Osteoblast (primary cell): ENCODE measurements at regions not wholly inside any gene's neighbourhood (a gene's known extent, or its start where the extent isn't known, plus 50 kb on each side); places are given as distances from the start of the nearest gene placed in this dataset.

ENCODE experiments used
- DNase-seq: peaks from one replicate; pipeline ENCODE4 v3.0.0; 2011; ENCODE audit warnings: low spot score, mixed read lengths; ENCODE audit not compliant: insufficient read length; ENCODE audit errors: missing footprints
- H2AFZ ChIP-seq: 2 replicates; pipeline ENCODE4 v1.6.0; 2011; ENCODE audit warnings: mild to moderate bottlenecking, low read length
- H3K27ac ChIP-seq: 2 replicates; pipeline ENCODE4 v1.5.1; 2011; ENCODE audit warnings: mild to moderate bottlenecking, low read depth, low read length, moderate library complexity
- H3K27me3 ChIP-seq: 2 replicates; pipeline ENCODE4 v1.6.0; 2012; ENCODE audit warnings: mild to moderate bottlenecking, control low read depth, inconsistent platforms, low read length, moderate library complexity; ENCODE audit not compliant: insufficient read depth
- H3K36me3 ChIP-seq: 2 replicates; pipeline ENCODE4 v1.5.1; 2011; ENCODE audit warnings: mild to moderate bottlenecking, low read length, control low read depth, moderate library complexity; ENCODE audit not compliant: insufficient read depth
- H3K4me1 ChIP-seq: 2 replicates; pipeline ENCODE4 v1.5.1; 2011; ENCODE audit warnings: mild to moderate bottlenecking, low read length, control low read depth, moderate library complexity; ENCODE audit not compliant: insufficient read depth
- H3K4me2 ChIP-seq: 2 replicates; pipeline ENCODE4 v1.6.0; 2011; ENCODE audit warnings: mild to moderate bottlenecking, low read length; ENCODE audit not compliant: insufficient read depth
- H3K4me3 ChIP-seq: fragments of 200-600 bp; sonication (generic); 3 replicates; pipeline ENCODE4 v1.5.1; 2012; ENCODE audit warnings: mild to moderate bottlenecking, low read length, inconsistent platforms; ENCODE audit not compliant: insufficient read depth
- H3K79me2 ChIP-seq: 2 replicates; pipeline ENCODE4 v1.6.0; 2012; ENCODE audit warnings: mild to moderate bottlenecking, low read length, control low read depth, inconsistent platforms; ENCODE audit not compliant: insufficient read depth
- H3K9me3 ChIP-seq: 2 replicates; pipeline ENCODE4 v1.5.1; 2011; ENCODE audit warnings: low read depth, low read length, control low read depth
- H4K20me1 ChIP-seq: 2 replicates; pipeline ENCODE4 v1.6.0; 2012; ENCODE audit warnings: mild to moderate bottlenecking, low read length, control low read depth; ENCODE audit not compliant: insufficient read depth
- TF ChIP-seq, protein P1 (sequence below): IDR thresholded peaks from 2 replicates; pipeline ENCODE4 v1.5.1; 2011; ENCODE audit warnings: mild to moderate bottlenecking, low read depth, low read length, moderate library complexity; ENCODE audit errors: extremely low read depth

- Histone ChIP-seq H3K4me1 (no peaks in the 10 kb centered on the region), H3K27me3 (no peaks in the 10 kb centered on the region), H2AFZ (no peak overlapping the region), H3K4me2 (no peak overlapping the region), H4K20me1 (no peaks in the 10 kb centered on the region), H3K79me2 (no peaks in the 10 kb centered on the region), H3K9me3 (peaks cover 2% of the 10 kb centered on the region), H3K4me3 (no peak overlapping the region), H3K36me3 (no peaks in the 10 kb centered on the region), H3K27ac (no peak overlapping the region)
- no peak for DNase-seq
- TF ChIP-seq, protein P1, sequence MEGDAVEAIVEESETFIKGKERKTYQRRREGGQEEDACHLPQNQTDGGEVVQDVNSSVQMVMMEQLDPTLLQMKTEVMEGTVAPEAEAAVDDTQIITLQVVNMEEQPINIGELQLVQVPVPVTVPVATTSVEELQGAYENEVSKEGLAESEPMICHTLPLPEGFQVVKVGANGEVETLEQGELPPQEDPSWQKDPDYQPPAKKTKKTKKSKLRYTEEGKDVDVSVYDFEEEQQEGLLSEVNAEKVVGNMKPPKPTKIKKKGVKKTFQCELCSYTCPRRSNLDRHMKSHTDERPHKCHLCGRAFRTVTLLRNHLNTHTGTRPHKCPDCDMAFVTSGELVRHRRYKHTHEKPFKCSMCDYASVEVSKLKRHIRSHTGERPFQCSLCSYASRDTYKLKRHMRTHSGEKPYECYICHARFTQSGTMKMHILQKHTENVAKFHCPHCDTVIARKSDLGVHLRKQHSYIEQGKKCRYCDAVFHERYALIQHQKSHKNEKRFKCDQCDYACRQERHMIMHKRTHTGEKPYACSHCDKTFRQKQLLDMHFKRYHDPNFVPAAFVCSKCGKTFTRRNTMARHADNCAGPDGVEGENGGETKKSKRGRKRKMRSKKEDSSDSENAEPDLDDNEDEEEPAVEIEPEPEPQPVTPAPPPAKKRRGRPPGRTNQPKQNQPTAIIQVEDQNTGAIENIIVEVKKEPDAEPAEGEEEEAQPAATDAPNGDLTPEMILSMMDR, result no peak
These were observed 442.2 kb downstream of the RNF144B start for GRCh38 chr6:18829272-18829870.

- Histone ChIP-seq H4K20me1 (no peaks in the 10 kb centered on the region), H3K79me2 (no peaks in the 10 kb centered on the region), H3K9me3 (no peaks in the 10 kb centered on the region), H3K4me3 (no peak overlapping the region), H3K27me3 (no peaks in the 10 kb centered on the region), H2AFZ (no peak overlapping the region), H3K4me2 (no peak overlapping the region), H3K4me1 (no peaks in the 10 kb centered on the region), H3K36me3 (no peaks in the 10 kb centered on the region), H3K27ac (no peak overlapping the region)
- TF ChIP-seq, protein P1, result no peak
- DNase-seq, result no peak
These were observed 448.8 kb downstream of the RNF144B start for GRCh38 chr6:18835976-18836375.

DNA sequence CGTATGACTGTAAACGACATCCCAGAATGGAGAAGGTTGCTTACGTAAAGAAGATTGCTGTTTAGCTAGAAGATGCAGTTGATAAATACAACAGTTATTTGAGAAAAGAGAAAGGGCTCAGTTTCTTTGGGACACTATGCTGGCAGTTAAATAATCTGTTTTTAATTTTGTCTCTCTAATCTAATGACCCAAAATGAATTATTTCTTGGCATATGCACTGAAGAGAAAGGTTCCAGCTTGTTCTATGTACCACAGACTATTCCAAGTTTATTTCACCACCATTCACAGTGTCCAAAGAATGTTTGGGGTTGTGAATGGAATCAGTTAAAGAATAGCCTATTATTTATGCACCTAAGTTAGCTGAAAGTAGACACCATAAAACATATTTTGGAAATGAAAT lies 449.9 kb downstream of the RNF144B start:
- no peaks in the 10 kb centered on the region for H3K79me2 ChIP-seq
- no peaks in the 10 kb centered on the region for H3K36me3 ChIP-seq
- TF ChIP-seq, protein P1, result no peak
- H3K27me3 ChIP-seq, result no peaks in the 10 kb centered on the region
- H3K4me2 ChIP-seq, result no peak overlapping the region
- H3K4me3 ChIP-seq, result no peak overlapping the region
- no peaks in the 10 kb centered on the region for H3K4me1 ChIP-seq
- no peak overlapping the region for H2AFZ ChIP-seq
- DNase-seq, result no peak
- H3K27ac ChIP-seq, result no peak overlapping the region
- H3K9me3 ChIP-seq, result no peaks in the 10 kb centered on the region
- H4K20me1 ChIP-seq, result no peaks in the 10 kb centered on the region

GRCh38 chr6:18842534-18842933 lies 455.4 kb downstream of the RNF144B start:
- TF ChIP-seq, protein P1, result no peak
- Histone ChIP-seq H2AFZ (no peak overlapping the region), H4K20me1 (no peaks in the 10 kb centered on the region), H3K79me2 (no peaks in the 10 kb centered on the region), H3K27me3 (no peaks in the 10 kb centered on the region), H3K4me1 (no peaks in the 10 kb centered on the region), H3K4me2 (no peak overlapping the region), H3K36me3 (no peaks in the 10 kb centered on the region), H3K9me3 (no peaks in the 10 kb centered on the region), H3K27ac (no peak overlapping the region), H3K4me3 (no peak overlapping the region)
- no peak for DNase-seq
